HEK293 (cell line): ENCODE measurements at regions not wholly inside any gene's neighbourhood (a gene's known extent, or its start where the extent isn't known, plus 50 kb on each side); places are given as distances from the start of the nearest gene placed in this dataset.
A peak's percentile ranks its signal among the peaks of the same experiment; 100 is the strongest.

Source experiments
- ATF2 ChIP-seq: fragments of 450-650 bp; formaldehyde crosslinking; IDR thresholded peaks from 2 replicates; pipeline ENCODE4 v1.5.1; 2016; ENCODE audit warnings: missing biosample characterization, missing genetic modification characterization, low read depth
- EGR2 ChIP-seq: fragments of 450-650 bp; formaldehyde crosslinking; IDR thresholded peaks from 2 replicates; pipeline ENCODE4 v1.5.1; 2016; ENCODE audit warnings: low read depth, missing biosample characterization, missing genetic modification characterization
- GLIS1 ChIP-seq: fragments of 450-650 bp; formaldehyde crosslinking; IDR thresholded peaks from 2 replicates; pipeline ENCODE4 v1.5.1; 2016; ENCODE audit warnings: missing biosample characterization, missing genetic modification characterization
- KLF1 ChIP-seq: fragments of 450-650 bp; formaldehyde crosslinking; IDR thresholded peaks from 2 replicates; pipeline ENCODE4 v1.5.1; 2016; ENCODE audit warnings: missing biosample characterization, missing genetic modification characterization
- PRDM1 ChIP-seq: fragments of 450-650 bp; formaldehyde crosslinking; IDR thresholded peaks from 2 replicates; pipeline ENCODE4; 2016; ENCODE audit warnings: missing biosample characterization, missing genetic modification characterization
- TSHZ1 ChIP-seq: fragments of 450-650 bp; formaldehyde crosslinking; IDR thresholded peaks from 2 replicates; pipeline ENCODE4 v1.5.1; 2016; ENCODE audit warnings: missing biosample characterization, missing genetic modification characterization, borderline replicate concordance
- WT1 ChIP-seq: fragments of 450-650 bp; formaldehyde crosslinking; IDR thresholded peaks from 2 replicates; pipeline ENCODE4 v1.5.1; 2016; ENCODE audit warnings: missing biosample characterization, missing genetic modification characterization
- ZBTB26 ChIP-seq: fragments of 450-650 bp; formaldehyde crosslinking; optimal IDR thresholded peaks from 2 replicates; pipeline ENCODE3; 2016; ENCODE audit warnings: missing biosample characterization, mild to moderate bottlenecking, missing genetic modification characterization
- ZBTB8A ChIP-seq: fragments of 450-650 bp; formaldehyde crosslinking; IDR thresholded peaks from 2 replicates; pipeline ENCODE4 v1.5.1; 2016; ENCODE audit warnings: missing biosample characterization, missing genetic modification characterization
- ZIC2 ChIP-seq: fragments of 450-650 bp; formaldehyde crosslinking; IDR thresholded peaks from 2 replicates; pipeline ENCODE4 v1.5.1; 2016; ENCODE audit warnings: missing biosample characterization, missing genetic modification characterization
- ZNF138 ChIP-seq: fragments of 450-650 bp; formaldehyde crosslinking; IDR thresholded peaks from 2 replicates; pipeline ENCODE4 v1.5.1; 2016; ENCODE audit warnings: missing biosample characterization, missing genetic modification characterization, borderline replicate concordance
- ZNF157 ChIP-seq: fragments of 450-650 bp; formaldehyde crosslinking; IDR thresholded peaks from 2 replicates; pipeline ENCODE4 v1.5.1; 2016; ENCODE audit warnings: missing biosample characterization, missing genetic modification characterization
- ZNF274 ChIP-seq, 2 experiments: fragments of 200-500 bp in 1 of 2; fragments of 450-650 bp in 1 of 2; sonication (Bioruptor generic) in 1 of 2; formaldehyde crosslinking in 1 of 2; IDR thresholded peaks; 2 replicates each; pipeline versions ENCODE4 v1.5.1 to v1.6.1; 2014 to 2016; ENCODE audit warnings: borderline replicate concordance in 1 of 2, inconsistent platforms in 1 of 2, low read length in 1 of 2, missing biosample characterization in 1 of 2, missing genetic modification characterization in 1 of 2
- ZNF280C ChIP-seq: fragments of 450-650 bp; formaldehyde crosslinking; IDR thresholded peaks from 2 replicates; pipeline ENCODE4 v1.5.1; 2016; ENCODE audit warnings: missing biosample characterization, missing genetic modification characterization
- ZNF311 ChIP-seq: fragments of 450-650 bp; formaldehyde crosslinking; IDR thresholded peaks from 2 replicates; pipeline ENCODE4 v1.5.1; 2017; ENCODE audit warnings: missing biosample characterization, missing genetic modification characterization, borderline replicate concordance
- ZNF335 ChIP-seq: fragments of 450-650 bp; formaldehyde crosslinking; conservative IDR thresholded peaks from 2 replicates; pipeline ENCODE4 v1.5.1; 2016; ENCODE audit warnings: missing biosample characterization, missing genetic modification characterization
- ZNF521 ChIP-seq: fragments of 450-650 bp; formaldehyde crosslinking; IDR thresholded peaks from 2 replicates; pipeline ENCODE4 v1.5.1; 2017; ENCODE audit warnings: missing biosample characterization, mild to moderate bottlenecking, missing genetic modification characterization
- ZNF548 ChIP-seq: fragments of 450-650 bp; formaldehyde crosslinking; IDR thresholded peaks from 2 replicates; pipeline ENCODE4 v1.5.1; 2016; ENCODE audit warnings: missing biosample characterization, missing genetic modification characterization
- ZNF645 ChIP-seq: fragments of 450-650 bp; formaldehyde crosslinking; IDR thresholded peaks from 2 replicates; pipeline ENCODE4; 2016; ENCODE audit warnings: missing biosample characterization, missing genetic modification characterization
- ZNF660 ChIP-seq: fragments of 450-650 bp; IDR thresholded peaks from 2 replicates; pipeline ENCODE4 v1.5.1; 2018; ENCODE audit warnings: missing biosample characterization, mild to moderate bottlenecking, missing genetic modification characterization
- ZNF777 ChIP-seq: fragments of 450-650 bp; formaldehyde crosslinking; IDR thresholded peaks from 2 replicates; pipeline ENCODE4 v1.5.1; 2017; ENCODE audit warnings: missing biosample characterization, missing genetic modification characterization, borderline replicate concordance

- peak; percentile 66 for TF ChIP-seq ZIC2
- peak; percentile 74 for TF ChIP-seq ZNF777 (tag by site-specific recombination)
- peak; percentile 61 for TF ChIP-seq ZBTB8A (tag by site-specific recombination)
- TF ChIP-seq ZNF280C = no peak
- no peak for TF ChIP-seq ZNF660 (tag by site-specific recombination)
- no peak for TF ChIP-seq ZNF548 (tag by site-specific recombination)
- TF ChIP-seq EGR2 (tag by site-specific recombination) = peak; percentile 21; the same call in 1 of the 2 replicates
- no peak for TF ChIP-seq ATF2 (tag by site-specific recombination)
- TF ChIP-seq WT1 (tag by site-specific recombination) = no peak
- no peak for TF ChIP-seq ZNF521
- no peak for TF ChIP-seq PRDM1 (tag by site-specific recombination)
- TF ChIP-seq ZBTB26 (tag by site-specific recombination) = peak; percentile 74
- no peak for TF ChIP-seq ZNF157 (tag by site-specific recombination)
- peak; percentile 50 for TF ChIP-seq GLIS1
- TF ChIP-seq ZNF274 (IDR thresholded peaks at IDR 0.05; ENCODE audit: low read length) = no peak
- no peak for TF ChIP-seq ZNF274 (tag by site-specific recombination; IDR thresholded peaks at IDR 0.05; ENCODE audit: borderline replicate concordance)
- TF ChIP-seq ZNF335 = peak; percentile 77; the same call in 1 of the 2 replicates
- TF ChIP-seq ZNF138 = no peak
- no peak for TF ChIP-seq KLF1 (tag by site-specific recombination)
- no peak for TF ChIP-seq TSHZ1
- no peak for TF ChIP-seq ZNF311 (tag by site-specific recombination)
- no peak for TF ChIP-seq ZNF645 (tag by site-specific recombination)
These were observed 74.5 kb upstream of the LEP start (continued) for GRCh38 chr7:128166603-128167041.
